Liver (tissue), 3 donors: ENCODE measurements at regions not wholly inside any gene's neighbourhood (a gene's known extent, or its start where the extent isn't known, plus 50 kb on each side); places are given as distances from the start of the nearest gene placed in this dataset.

Source experiments
- ATF3 ChIP-seq: IDR thresholded peaks from 2 replicates; pipeline ENCODE4 v1.6.1; 2016; ENCODE audit warnings: antibody characterized with exemption
- CTCF ChIP-seq: fragments of 150-350 bp; IDR thresholded peaks from 2 replicates; pipeline ENCODE4 v1.5.1; 2017; ENCODE audit warnings: improper control_type of control experiment, low read depth, low read length; ENCODE audit not compliant: missing input control
- EGR1 ChIP-seq, 2 donors: IDR thresholded peaks; 2 replicates each; pipeline ENCODE4 v1.6.1; 2016 to 2018; ENCODE audit warnings: antibody characterized with exemption in 2 of 2, low read depth in 2 of 2
- GABPA ChIP-seq, 2 donors: IDR thresholded peaks in 1 of 2; conservative IDR thresholded peaks in 1 of 2; 2 replicates each; pipeline ENCODE4 v1.6.1; 2016; ENCODE audit warnings: antibody characterized with exemption in 2 of 2, mild to moderate bottlenecking in 1 of 2, moderate library complexity in 1 of 2
- HNF4A ChIP-seq, 2 donors: conservative IDR thresholded peaks; 2 replicates each; pipeline ENCODE4 v1.6.1; 2016; ENCODE audit warnings: antibody characterized with exemption in 2 of 2, mild to moderate bottlenecking in 2 of 2
- JUND ChIP-seq, 2 donors: IDR thresholded peaks; 2 replicates each; pipeline ENCODE4 v1.6.1; 2016; ENCODE audit warnings: antibody characterized with exemption in 2 of 2
- RAD21 ChIP-seq, 2 donors: IDR thresholded peaks; 2 replicates each; pipeline ENCODE4 v1.6.1; 2016; ENCODE audit warnings: antibody characterized with exemption in 2 of 2, mild to moderate bottlenecking in 2 of 2
- REST ChIP-seq: IDR thresholded peaks from 2 replicates; pipeline ENCODE4 v1.6.1; 2016; ENCODE audit warnings: antibody characterized with exemption, mild to moderate bottlenecking
- RXRA ChIP-seq, 2 donors: IDR thresholded peaks; 2 replicates each; pipeline ENCODE4 v1.6.1; 2017 to 2018; ENCODE audit warnings: antibody characterized with exemption in 2 of 2, mild to moderate bottlenecking in 1 of 2
- SP1 ChIP-seq: IDR thresholded peaks from 2 replicates; pipeline ENCODE4 v1.6.1; 2018; ENCODE audit warnings: antibody characterized with exemption, mild to moderate bottlenecking
- TAF1 ChIP-seq: conservative IDR thresholded peaks from 2 replicates; pipeline ENCODE4 v1.6.1; 2016; ENCODE audit warnings: antibody characterized with exemption, mild to moderate bottlenecking
- YY1 ChIP-seq: IDR thresholded peaks from 2 replicates; pipeline ENCODE4 v1.6.1; 2016; ENCODE audit warnings: antibody characterized with exemption, mild to moderate bottlenecking
- ZBTB33 ChIP-seq: IDR thresholded peaks from 2 replicates; pipeline ENCODE4 v1.6.1; 2016; ENCODE audit warnings: antibody characterized with exemption
- TF ChIP-seq, protein P1 (sequence below): IDR thresholded peaks from 2 replicates; pipeline ENCODE4 v1.6.1; 2016; ENCODE audit warnings: antibody characterized with exemption
- donor health status: healthy.
- donor health status: healthy.

- TF ChIP-seq GABPA (IDR thresholded peaks at IDR 0.05 in 1 of 2, conservative IDR thresholded peaks at IDR 0.05 in 1 of 2) (no peak), CTCF (no peak), TAF1 (no peak), REST (no peak), RAD21 (IDR thresholded peaks at IDR 0.05) (no peak), YY1 (no peak), JUND (IDR thresholded peaks at IDR 0.05) (no peak), RXRA (IDR thresholded peaks at IDR 0.05) (no peak), SP1 (no peak), EGR1 (IDR thresholded peaks at IDR 0.05; ENCODE audit: low read depth in 2 of 2) (no peak), ZBTB33 (no peak), ATF3 (no peak), HNF4A (conservative IDR thresholded peaks at IDR 0.05) (no peak)
- TF ChIP-seq, protein P1, sequence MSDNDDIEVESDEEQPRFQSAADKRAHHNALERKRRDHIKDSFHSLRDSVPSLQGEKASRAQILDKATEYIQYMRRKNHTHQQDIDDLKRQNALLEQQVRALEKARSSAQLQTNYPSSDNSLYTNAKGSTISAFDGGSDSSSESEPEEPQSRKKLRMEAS = no peak
Measured at GRCh38 chr7:51901489-51901840, 584.9 kb upstream of the COBL start.
